H1 (cell line): ENCODE measurements at regions not wholly inside any gene's neighbourhood (a gene's known extent, or its start where the extent isn't known, plus 50 kb on each side); places are given as distances from the start of the nearest gene placed in this dataset.

ENCODE experiments used
- ATF3 ChIP-seq: IDR thresholded peaks from 2 replicates; pipeline ENCODE4 v1.6.1; 2011; ENCODE audit warnings: low read depth, mild to moderate bottlenecking, low read length; ENCODE audit not compliant: insufficient read depth
- CHD2 ChIP-seq: IDR thresholded peaks from 2 replicates; pipeline ENCODE4 v1.6.1; 2012; ENCODE audit warnings: low read length, improper control_type of control experiment
- CHD7 ChIP-seq: fragments of 300-600 bp; sonication (generic); IDR thresholded peaks from 2 replicates; pipeline ENCODE4 v1.7.1; 2012; ENCODE audit warnings: low read length, moderate library complexity, mild to moderate bottlenecking, inconsistent platforms; ENCODE audit not compliant: insufficient replicate concordance
- MAX ChIP-seq: IDR thresholded peaks from 2 replicates; pipeline ENCODE4 v1.6.1; 2012; ENCODE audit warnings: inconsistent platforms
- RBBP5 ChIP-seq: IDR thresholded peaks from 2 replicates; pipeline ENCODE4 v1.7.1; 2012; ENCODE audit warnings: low read depth, mild to moderate bottlenecking, inconsistent platforms, low read length, moderate library complexity, borderline replicate concordance
- TAF7 ChIP-seq: optimal IDR thresholded peaks from 2 replicates; pipeline ENCODE3; 2011; ENCODE audit warnings: low read depth, mild to moderate bottlenecking, inconsistent platforms, low read length, moderate library complexity, borderline replicate concordance
- TBP ChIP-seq: IDR thresholded peaks from 2 replicates; pipeline ENCODE4 v1.6.1; 2011; ENCODE audit warnings: low read depth, low read length, improper control_type of control experiment

GRCh38 chr3:1583044-1583443, 490.2 kb downstream of the CNTN6 start (continued):
- TF ChIP-seq CHD7, result no peak
- no peak for TF ChIP-seq TAF7
- no peak for TF ChIP-seq MAX
- no peak for TF ChIP-seq ATF3
- TF ChIP-seq RBBP5, result no peak
- TF ChIP-seq TBP, result no peak
- no peak for TF ChIP-seq CHD2
